ENCODE measurements at regions not wholly inside any gene's neighbourhood (a gene's known extent, or its start where the extent isn't known, plus 50 kb on each side); places are given as distances from the start of the nearest gene placed in this dataset.

GRCh38 chrX:146451136-146451535, 358.4 kb upstream of the CXorf51B start:
- no peaks in the 10 kb centered on the region for H3K9me2 ChIP-seq (replicated peaks; ENCODE audit: insufficient read depth, low read length)
- no peaks in the 10 kb centered on the region for H4K20me1 ChIP-seq (ENCODE audit: insufficient read depth, low read length)
- H3F3A ChIP-seq (ENCODE audit: insufficient read depth, low read length): no peaks in the 10 kb centered on the region
- H3K4me2 ChIP-seq (ENCODE audit: low read depth, low read length): no peak overlapping the region
- no peaks in the 10 kb centered on the region for H3K4me1 ChIP-seq (ENCODE audit: low read length)
- no peak overlapping the region for H3K27ac ChIP-seq (ENCODE audit: low read length)
- no peak overlapping the region for H3K4me3 ChIP-seq (ENCODE audit: low read length)
- no peak overlapping the region for H2AFZ ChIP-seq (ENCODE audit: low read length)
- H3K9ac ChIP-seq (ENCODE audit: low read length): no peak overlapping the region
- TF ChIP-seq CTCF (IDR thresholded peaks at IDR 0.05; ENCODE audit: low read length) (no peak), EZH2phosphoT487 (IDR thresholded peaks at IDR 0.05; ENCODE audit: low read length) (no peak), EZH2 (optimal IDR thresholded peaks at IDR 0.05; ENCODE audit: low read depth, low read length) (no peak)
- DNase-seq: no peak
- H3K36me3 ChIP-seq (replicated peaks; ENCODE audit: insufficient read depth, low read length): no peaks in the 10 kb centered on the region
- H3K79me2 ChIP-seq (ENCODE audit: low read length): no peaks in the 10 kb centered on the region
- H3K9me3 ChIP-seq (replicated peaks; ENCODE audit: insufficient read depth, low read length): no peaks in the 10 kb centered on the region
- H3K27me3 ChIP-seq (replicated peaks; ENCODE audit: insufficient read depth, low read length): no peaks in the 10 kb centered on the region

DNA sequence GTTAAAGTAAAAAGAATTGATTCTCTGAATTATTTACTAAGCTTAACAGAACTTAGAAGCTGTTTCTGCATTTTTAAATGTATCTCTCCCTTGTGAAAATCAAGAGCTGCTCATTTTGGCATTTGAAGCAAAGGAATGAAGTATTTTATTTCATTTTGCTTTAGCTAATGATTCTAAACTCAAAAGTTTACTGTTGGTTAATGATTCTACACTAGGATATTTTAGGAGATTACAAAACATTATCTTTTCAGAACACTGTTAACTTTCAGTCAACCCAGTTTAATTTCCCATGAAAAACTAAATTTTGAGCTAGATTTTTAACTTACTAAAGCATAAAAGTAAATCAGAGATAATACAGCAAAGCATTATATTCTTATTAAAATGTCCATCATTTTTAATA, 355.2 kb upstream of the CXorf51B start:
- Histone ChIP-seq H3K9me2 (replicated peaks; ENCODE audit: insufficient read depth, low read length) (no peaks in the 10 kb centered on the region), H4K20me1 (ENCODE audit: insufficient read depth, low read length) (no peaks in the 10 kb centered on the region), H3K4me3 (ENCODE audit: low read length) (no peak overlapping the region), H2AFZ (ENCODE audit: low read length) (no peak overlapping the region), H3K4me1 (ENCODE audit: low read length) (no peaks in the 10 kb centered on the region), H3K9ac (ENCODE audit: low read length) (no peak overlapping the region), H3K27ac (ENCODE audit: low read length) (no peak overlapping the region), H3F3A (ENCODE audit: insufficient read depth, low read length) (no peaks in the 10 kb centered on the region), H3K9me3 (replicated peaks; ENCODE audit: insufficient read depth, low read length) (no peaks in the 10 kb centered on the region), H3K4me2 (ENCODE audit: low read depth, low read length) (no peak overlapping the region), H3K27me3 (replicated peaks; ENCODE audit: insufficient read depth, low read length) (no peaks in the 10 kb centered on the region), H3K79me2 (ENCODE audit: low read length) (no peaks in the 10 kb centered on the region), H3K36me3 (replicated peaks; ENCODE audit: insufficient read depth, low read length) (no peaks in the 10 kb centered on the region)
- DNase-seq: no peak
- no peak for TF ChIP-seq CTCF (IDR thresholded peaks at IDR 0.05; ENCODE audit: low read length)
- no peak for TF ChIP-seq EZH2phosphoT487 (IDR thresholded peaks at IDR 0.05; ENCODE audit: low read length)
- TF ChIP-seq EZH2 (optimal IDR thresholded peaks at IDR 0.05; ENCODE audit: low read depth, low read length): no peak

DNA sequence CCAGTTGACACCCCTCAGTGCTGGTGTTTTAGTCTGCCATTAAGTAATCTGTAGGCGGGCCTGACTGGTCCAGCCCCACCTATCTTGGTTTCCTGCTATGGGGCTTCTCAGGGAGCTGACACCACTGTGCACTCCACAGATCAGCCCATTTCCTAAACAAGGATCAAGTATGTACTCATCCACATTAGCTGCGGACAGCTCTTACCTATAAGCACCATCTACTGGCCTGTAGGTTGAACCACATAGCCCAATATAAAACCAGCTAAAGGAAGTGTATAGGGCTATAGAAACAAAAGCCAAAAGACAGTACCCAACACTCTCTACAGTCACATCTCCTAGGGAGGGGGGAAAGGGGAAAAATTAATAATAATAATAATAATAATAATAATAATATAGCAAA, 353.5 kb upstream of the CXorf51B start:
- Histone ChIP-seq H3K9me2 (replicated peaks; ENCODE audit: insufficient read depth, low read length) (no peaks in the 10 kb centered on the region), H3K9me3 (replicated peaks; ENCODE audit: insufficient read depth, low read length) (no peaks in the 10 kb centered on the region), H3K27ac (ENCODE audit: low read length) (no peak overlapping the region), H3K4me2 (ENCODE audit: low read depth, low read length) (no peak overlapping the region), H3F3A (ENCODE audit: insufficient read depth, low read length) (no peaks in the 10 kb centered on the region), H3K79me2 (ENCODE audit: low read length) (no peaks in the 10 kb centered on the region), H2AFZ (ENCODE audit: low read length) (no peak overlapping the region), H3K4me1 (ENCODE audit: low read length) (no peaks in the 10 kb centered on the region), H4K20me1 (ENCODE audit: insufficient read depth, low read length) (no peaks in the 10 kb centered on the region), H3K9ac (ENCODE audit: low read length) (no peak overlapping the region), H3K27me3 (replicated peaks; ENCODE audit: insufficient read depth, low read length) (no peaks in the 10 kb centered on the region), H3K4me3 (ENCODE audit: low read length) (no peak overlapping the region), H3K36me3 (replicated peaks; ENCODE audit: insufficient read depth, low read length) (no peaks in the 10 kb centered on the region)
- TF ChIP-seq EZH2phosphoT487 (IDR thresholded peaks at IDR 0.05; ENCODE audit: low read length): no peak
- no peak for TF ChIP-seq EZH2 (optimal IDR thresholded peaks at IDR 0.05; ENCODE audit: low read depth, low read length)
- no peak for TF ChIP-seq CTCF (IDR thresholded peaks at IDR 0.05; ENCODE audit: low read length)
- no peak for DNase-seq

Data from MM.1S (cell line).